ENCODE measurements at regions not wholly inside any gene's neighbourhood (a gene's known extent, or its start where the extent isn't known, plus 50 kb on each side); places are given as distances from the start of the nearest gene placed in this dataset.
"Not testable (repeated sequence)": the region's sequence is repeated elsewhere in the genome, so short reads cannot be mapped to it uniquely, and the experiment has no call there.

DNA sequence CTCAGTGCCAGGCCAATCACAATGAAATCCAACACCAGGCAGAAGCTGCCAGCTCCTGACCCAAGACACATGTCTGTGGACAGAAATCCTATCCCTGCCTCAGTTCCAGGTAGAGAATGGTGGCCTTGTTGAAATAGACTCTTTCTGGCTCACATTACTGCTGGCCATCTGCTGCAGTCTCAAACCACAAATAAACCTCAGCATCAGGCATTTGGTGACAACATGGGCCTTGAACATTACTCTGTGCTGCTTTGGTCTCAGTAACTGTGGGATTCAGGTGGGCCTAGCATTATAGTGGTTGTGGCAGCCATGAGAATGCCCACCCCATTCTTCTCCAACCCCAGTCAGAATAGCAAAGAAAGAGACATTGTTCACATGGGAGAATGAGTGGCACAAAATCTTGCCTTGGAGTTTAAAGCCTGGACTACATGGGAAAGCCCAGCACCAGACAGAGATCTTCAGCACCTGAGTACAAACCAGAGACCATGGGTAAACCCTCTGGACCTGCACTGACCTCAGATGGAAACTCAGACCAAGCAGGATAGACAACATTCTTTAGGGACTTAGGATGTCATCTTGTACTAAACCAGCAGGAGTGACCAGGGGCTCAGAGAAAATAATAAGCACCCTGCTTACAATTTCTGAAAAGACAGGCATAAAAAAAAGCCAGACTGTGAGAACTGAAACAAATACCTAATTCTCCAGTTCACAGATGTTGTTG lies 50.4 kb upstream of the TRAM1L1 start:
- peak; percentile 56 for DNase-seq

DNA sequence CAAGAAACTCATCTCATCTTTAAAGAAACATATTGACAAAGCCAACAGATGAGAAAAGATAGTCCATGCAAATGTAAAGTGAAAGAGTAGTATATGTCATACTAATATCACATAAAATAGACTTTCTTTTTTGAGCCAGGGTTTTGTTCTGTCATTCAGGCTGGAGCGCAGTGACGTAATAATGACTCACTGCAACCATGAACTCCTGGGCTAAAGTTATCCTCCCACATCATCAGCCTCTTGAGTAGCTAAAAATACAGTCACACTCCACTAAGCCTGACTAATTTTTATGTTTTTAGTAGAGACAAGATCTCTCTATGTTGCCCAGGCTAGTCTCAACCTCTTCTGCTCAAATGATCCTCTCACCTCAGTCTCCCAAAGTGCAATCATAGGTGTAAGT lies 51.8 kb upstream of the TRAM1L1 start:
- no peak for DNase-seq

- not testable (repeated sequence) for DNase-seq
These were observed 53.4 kb upstream of the TRAM1L1 start for GRCh38 chr4:117138732-117139131.

GRCh38 chr4:117154251-117154650 lies 68.9 kb upstream of the TRAM1L1 start:
- DNase-seq = no peak

GRCh38 chr4:117156806-117157205 lies 71.4 kb upstream of the TRAM1L1 start:
- no peak for DNase-seq

GRCh38 chr4:117157360-117157759 lies 72.0 kb upstream of the TRAM1L1 start:
- no peak for DNase-seq

DNA sequence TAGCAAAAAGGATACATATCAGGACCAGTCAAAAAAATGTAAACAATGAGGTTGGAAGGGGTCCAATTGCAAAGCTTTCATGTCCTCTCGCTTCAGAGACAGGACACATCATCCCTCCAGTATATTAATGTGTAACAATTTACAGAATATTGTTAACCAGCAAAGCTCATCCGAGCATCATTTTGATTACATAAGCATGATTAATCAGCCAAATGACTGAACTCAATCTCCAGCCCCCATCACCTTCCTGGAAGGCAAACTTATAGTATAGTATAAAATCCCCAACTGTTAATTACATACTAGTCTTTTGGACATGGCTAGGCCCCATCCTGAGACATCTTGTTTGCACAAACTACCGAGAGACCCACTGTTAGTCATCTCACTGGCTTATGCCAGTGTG lies 77.6 kb upstream of the TRAM1L1 start:
- no peak for DNase-seq

- DNase-seq = peak; percentile 25
These were observed 79.0 kb upstream of the TRAM1L1 start for GRCh38 chr4:117164338-117164737.

- DNase-seq = not testable (repeated sequence)
These were observed 90.0 kb upstream of the TRAM1L1 start for GRCh38 chr4:117175369-117175768.

DNA sequence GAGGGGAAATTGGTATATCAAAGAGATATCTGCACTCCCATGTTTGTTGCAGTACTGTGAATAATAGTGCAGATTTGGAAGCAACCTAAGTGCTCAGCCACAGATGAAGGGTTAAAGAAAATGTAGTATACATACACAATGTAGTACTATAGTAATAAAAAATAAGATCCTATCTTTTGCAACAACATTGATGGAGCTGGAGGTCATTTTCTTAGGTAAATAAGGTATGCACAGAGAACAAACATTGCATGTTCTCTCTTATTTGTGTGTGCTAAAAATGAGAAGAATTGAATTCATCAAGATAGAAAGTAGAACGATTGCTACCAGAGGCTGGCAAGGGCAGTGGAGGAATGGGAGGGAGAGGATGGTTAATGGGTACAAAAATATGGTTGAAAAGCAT lies 117.9 kb upstream of the TRAM1L1 start:
- DNase-seq = no peak

GRCh38 chr4:117210551-117210950 lies 125.2 kb upstream of the TRAM1L1 start:
- no peak for DNase-seq

- peak; percentile 71 for DNase-seq
These were observed 138.9 kb upstream of the TRAM1L1 start for GRCh38 chr4:117224256-117224655.

DNA sequence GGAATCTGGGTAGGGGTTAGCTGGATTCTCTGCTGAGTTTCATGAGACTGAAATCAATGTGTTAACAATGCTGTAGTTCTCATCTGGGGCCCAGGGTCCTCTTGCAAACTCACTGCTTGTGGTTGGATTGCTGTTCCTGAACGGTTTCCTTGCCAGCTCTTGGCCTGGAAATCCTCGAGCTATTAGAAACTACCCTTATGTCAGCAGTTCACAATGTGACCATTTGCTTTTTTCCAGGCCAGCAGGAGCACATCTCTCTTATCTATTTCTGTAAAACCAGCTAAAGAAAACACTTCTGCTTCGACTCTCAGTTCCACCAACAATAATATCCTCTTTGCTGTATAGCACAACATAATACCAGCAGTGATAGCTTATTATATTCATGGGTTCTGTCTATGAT lies 140.1 kb upstream of the TRAM1L1 start:
- DNase-seq = peak; percentile 62

- no peak for DNase-seq
These were observed 142.5 kb upstream of the TRAM1L1 start for GRCh38 chr4:117227925-117228324.

- no peak for DNase-seq
These were observed 154.1 kb upstream of the TRAM1L1 start for GRCh38 chr4:117239434-117239833.

DNA sequence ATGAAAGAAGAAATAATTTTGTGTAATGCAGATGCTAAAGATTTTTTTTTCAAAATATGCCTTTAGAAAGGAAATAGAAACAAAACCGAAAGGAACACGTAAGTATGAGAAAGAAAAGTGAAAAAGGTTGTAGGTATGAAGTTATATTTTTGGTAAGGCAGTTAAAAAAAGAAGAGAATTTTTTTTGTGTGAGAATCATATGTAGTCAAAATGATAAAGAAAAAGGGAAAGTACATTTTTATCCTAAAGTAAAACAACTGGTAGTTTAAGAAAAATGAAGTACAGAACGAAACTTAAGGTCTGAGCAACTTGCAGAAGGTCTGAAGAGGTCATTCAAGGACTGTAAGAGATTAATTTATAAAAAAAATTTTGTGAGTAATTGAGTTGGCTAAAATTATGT lies 164.0 kb upstream of the TRAM1L1 start:
- DNase-seq = no peak

DNA sequence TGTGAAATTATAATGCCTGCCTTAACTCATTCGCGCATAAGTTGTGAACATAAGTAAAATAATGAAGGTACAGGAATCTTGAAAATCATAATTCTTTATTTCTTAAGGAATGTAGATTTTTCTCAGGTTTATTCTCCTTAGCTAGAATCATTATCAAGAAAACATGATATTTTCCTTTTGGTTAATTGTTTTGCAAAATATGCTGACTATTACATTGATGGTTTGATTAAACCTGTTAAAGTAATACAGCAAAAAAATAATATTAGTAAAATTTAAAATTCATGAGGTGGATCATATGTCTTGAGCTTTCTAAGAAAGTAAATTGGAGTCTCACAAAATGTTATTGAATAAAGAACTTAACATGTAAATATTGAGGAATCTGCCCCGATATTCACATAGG lies 178.7 kb upstream of the TRAM1L1 start:
- no peak for DNase-seq

- DNase-seq = no peak
These were observed 181.9 kb upstream of the TRAM1L1 start for GRCh38 chr4:117267317-117267716.

DNA sequence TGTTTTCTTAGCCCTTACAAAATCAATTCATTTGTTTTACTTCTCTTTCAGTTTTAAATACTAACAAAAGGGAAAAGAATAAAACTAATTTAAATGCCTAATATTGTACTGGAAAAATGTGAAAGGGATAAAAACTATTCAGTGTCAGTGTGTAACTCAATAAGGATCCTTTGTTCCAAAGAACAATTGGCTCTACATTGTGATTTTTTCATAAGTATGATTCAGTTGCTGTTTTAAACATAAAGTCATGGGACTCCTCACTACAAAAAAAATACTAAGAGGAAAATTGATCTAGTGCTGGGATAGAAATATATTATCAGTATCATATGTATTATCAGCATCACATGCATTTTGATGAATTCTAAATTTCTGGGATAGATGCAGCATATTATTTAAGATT lies 199.4 kb upstream of the TRAM1L1 start:
- DNase-seq = no peak

DNA sequence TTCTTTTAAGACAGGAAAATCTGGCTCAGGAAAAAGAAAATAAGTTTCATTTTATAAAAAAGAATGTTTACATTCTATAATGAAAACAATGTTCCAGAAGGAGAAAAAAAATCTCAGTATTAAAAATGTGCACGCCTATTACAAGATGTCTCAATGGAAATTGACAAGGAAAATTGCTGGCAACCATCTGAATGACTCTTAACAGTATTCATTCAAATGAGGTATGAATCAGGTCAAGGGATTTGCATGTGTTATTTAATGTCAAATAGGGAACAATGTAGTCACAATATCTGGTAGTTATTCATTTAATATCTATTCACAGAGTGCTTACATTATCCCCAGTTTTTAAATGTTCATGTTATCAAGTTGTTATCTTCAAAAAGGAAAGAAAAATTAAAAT lies 208.4 kb upstream of the TRAM1L1 start:
- DNase-seq = no peak

DNA sequence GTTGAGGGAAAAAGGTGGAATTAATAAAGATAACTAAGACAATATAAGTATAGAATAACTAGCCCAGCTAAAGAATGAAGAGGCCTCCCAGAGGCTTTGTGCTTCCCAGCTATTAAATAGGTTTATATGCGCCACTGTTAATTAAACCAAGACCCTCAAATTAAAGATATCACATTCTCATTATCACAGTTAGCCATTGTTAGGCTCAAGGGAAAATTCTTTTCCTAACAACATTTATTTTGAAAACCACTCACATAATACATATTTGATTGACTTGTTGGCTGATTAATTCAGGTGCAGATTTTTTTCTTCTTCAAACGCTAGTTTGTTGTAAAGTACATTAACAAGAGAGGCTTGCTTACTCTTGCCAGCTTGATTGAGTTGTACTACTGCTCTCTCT lies 216.8 kb upstream of the TRAM1L1 start:
- no peak for DNase-seq

- no peak for DNase-seq
These were observed 225.8 kb upstream of the TRAM1L1 start for GRCh38 chr4:117311215-117311614.

- DNase-seq = no peak
These were observed 226.6 kb upstream of the TRAM1L1 start for GRCh38 chr4:117311989-117312388.

DNA sequence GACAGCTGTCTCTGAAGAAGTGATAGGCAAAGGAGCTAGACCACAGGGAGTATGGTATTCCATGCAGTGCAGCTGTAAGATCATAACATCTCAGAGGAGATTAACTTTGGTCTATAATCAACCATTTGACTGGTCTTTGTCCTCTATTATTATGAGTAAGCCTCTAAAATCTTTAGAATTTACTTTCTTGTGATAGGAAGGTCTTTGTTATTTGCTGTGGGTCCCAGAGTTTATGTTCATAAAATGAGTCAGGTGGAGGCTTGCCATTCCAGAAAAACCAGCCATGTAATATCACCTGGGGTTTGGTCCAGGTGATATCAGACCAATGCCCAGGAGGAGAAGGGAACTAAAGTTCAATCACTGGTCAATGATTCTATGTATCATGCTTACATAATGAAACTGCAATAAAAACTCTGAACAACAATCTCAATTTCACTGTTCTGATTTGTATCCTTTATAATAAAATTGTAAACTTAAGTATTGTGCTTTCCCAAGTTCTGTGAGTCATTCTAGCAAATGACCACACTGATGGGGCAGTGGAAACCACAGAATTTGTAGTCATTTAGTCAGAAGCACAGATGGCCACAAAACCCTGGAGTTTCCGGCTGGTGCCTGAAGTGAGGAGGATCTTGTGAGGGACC lies 239.6 kb upstream of the TRAM1L1 start:
- DNase-seq = no peak

GRCh38 chr4:117326091-117326490 lies 240.7 kb upstream of the TRAM1L1 start:
- DNase-seq = no peak

All from NCI-H446 treated with DMSO at 0.1 percent for 48 hours (cell line).